ENCODE measurements at regions not wholly inside any gene's neighbourhood (a gene's known extent, or its start where the extent isn't known, plus 50 kb on each side); places are given as distances from the start of the nearest gene placed in this dataset.

DNA sequence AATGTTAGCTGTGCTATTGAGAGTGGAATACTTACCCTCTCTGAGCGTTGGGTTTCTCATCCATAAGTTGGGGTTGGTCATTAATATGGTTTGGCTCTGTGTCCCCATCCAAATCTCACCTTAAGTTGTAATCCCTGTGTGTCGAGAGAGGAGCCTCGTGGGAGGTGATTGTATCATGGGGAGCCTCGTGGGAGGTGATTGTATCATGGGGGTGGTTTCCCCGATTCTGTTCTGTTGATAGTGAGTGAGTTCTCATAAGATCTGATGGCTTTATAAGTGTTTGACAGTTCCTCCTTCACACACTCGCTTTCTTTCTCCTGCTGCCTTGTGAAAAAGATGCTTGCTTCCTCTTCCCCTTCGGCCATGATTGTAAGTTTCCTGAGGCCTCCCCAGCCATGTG is 391.1 kb downstream of the FAM133A start:
- peak overlapping the region; percentile 52 for H2AFZ ChIP-seq (replicated peaks)
- H4K20me1 ChIP-seq (ENCODE audit: low read depth): no peaks in the 10 kb centered on the region

DNA sequence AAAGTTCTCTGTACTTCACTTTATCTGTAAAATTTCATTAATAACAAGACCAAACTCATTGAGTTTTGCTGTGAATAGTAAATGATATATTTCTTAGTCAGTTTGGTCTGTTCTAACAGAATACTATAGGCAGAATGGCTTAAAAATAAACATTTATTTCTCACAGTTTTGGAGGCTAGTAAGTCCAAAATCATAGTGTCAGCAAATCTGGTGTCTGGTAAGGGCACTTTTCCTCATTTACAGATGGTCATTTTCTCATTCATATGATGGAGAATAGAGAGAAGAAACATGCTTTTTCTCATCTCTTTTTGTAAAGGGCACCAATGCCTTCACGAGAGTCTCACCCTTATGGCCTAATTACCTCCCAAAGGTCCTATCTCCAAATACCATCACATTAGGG is 415.1 kb downstream of the FAM133A start:
- Histone ChIP-seq H3K9ac (no peak overlapping the region), H3F3A (ENCODE audit: low read depth) (no peaks in the 10 kb centered on the region), H3K4me2 (no peak overlapping the region), H4K20me1 (ENCODE audit: low read depth) (no peaks in the 10 kb centered on the region), H3K9me3 (ENCODE audit: low read depth) (no peaks in the 10 kb centered on the region), H3K4me1 (no peaks in the 10 kb centered on the region), H3K27me3 (no peaks in the 10 kb centered on the region), H3K36me3 (no peaks in the 10 kb centered on the region), H2AFZ (replicated peaks) (no peak overlapping the region), H3K4me3 (no peak overlapping the region), H3K79me2 (ENCODE audit: low read depth) (no peaks in the 10 kb centered on the region), H3K27ac (no peak overlapping the region)
- no peak for DNase-seq (ENCODE audit: low spot score)
- H3K27ac Mint-ChIP-seq: no peak overlapping the region
- H3K4me3 Mint-ChIP-seq: no peak overlapping the region
- no peaks in the 10 kb centered on the region for H3K4me1 Mint-ChIP-seq
- no peaks in the 10 kb centered on the region for H3K9me3 Mint-ChIP-seq
- H3K36me3 Mint-ChIP-seq: no peaks in the 10 kb centered on the region
- TF ChIP-seq EZH2 (IDR thresholded peaks at IDR 0.05): no peak
- TF ChIP-seq, protein P1, sequence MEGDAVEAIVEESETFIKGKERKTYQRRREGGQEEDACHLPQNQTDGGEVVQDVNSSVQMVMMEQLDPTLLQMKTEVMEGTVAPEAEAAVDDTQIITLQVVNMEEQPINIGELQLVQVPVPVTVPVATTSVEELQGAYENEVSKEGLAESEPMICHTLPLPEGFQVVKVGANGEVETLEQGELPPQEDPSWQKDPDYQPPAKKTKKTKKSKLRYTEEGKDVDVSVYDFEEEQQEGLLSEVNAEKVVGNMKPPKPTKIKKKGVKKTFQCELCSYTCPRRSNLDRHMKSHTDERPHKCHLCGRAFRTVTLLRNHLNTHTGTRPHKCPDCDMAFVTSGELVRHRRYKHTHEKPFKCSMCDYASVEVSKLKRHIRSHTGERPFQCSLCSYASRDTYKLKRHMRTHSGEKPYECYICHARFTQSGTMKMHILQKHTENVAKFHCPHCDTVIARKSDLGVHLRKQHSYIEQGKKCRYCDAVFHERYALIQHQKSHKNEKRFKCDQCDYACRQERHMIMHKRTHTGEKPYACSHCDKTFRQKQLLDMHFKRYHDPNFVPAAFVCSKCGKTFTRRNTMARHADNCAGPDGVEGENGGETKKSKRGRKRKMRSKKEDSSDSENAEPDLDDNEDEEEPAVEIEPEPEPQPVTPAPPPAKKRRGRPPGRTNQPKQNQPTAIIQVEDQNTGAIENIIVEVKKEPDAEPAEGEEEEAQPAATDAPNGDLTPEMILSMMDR (IDR thresholded peaks at IDR 0.05): no peak
- TF ChIP-seq EZH2phosphoT487 (IDR thresholded peaks at IDR 0.05): no peak
- no peaks in the 10 kb centered on the region for H3K27me3 Mint-ChIP-seq (ENCODE audit: insufficient read depth, low read depth)

More for the DNA sequence above, 391.1 kb downstream of the FAM133A start:
- no peak overlapping the region for H3K9ac ChIP-seq
- no peaks in the 10 kb centered on the region for H3K79me2 ChIP-seq (ENCODE audit: low read depth)
- Mint-ChIP-seq H3K27ac (no peak overlapping the region), H3K36me3 (no peaks in the 10 kb centered on the region), H3K9me3 (no peaks in the 10 kb centered on the region), H3K27me3 (ENCODE audit: insufficient read depth, low read depth) (peaks cover 2% of the 10 kb centered on the region), H3K4me3 (no peak overlapping the region), H3K4me1 (no peaks in the 10 kb centered on the region)
- no peaks in the 10 kb centered on the region for H3K36me3 ChIP-seq
- H3K9me3 ChIP-seq (ENCODE audit: low read depth): no peaks in the 10 kb centered on the region
- H3K27me3 ChIP-seq: no peaks in the 10 kb centered on the region
- no peaks in the 10 kb centered on the region for H3K4me1 ChIP-seq
- TF ChIP-seq, protein P1 (IDR thresholded peaks at IDR 0.05): no peak
- TF ChIP-seq EZH2 (IDR thresholded peaks at IDR 0.05): no peak
- no peak for TF ChIP-seq EZH2phosphoT487 (IDR thresholded peaks at IDR 0.05)
- H3K4me2 ChIP-seq: no peak overlapping the region
- H3K4me3 ChIP-seq: no peak overlapping the region
- no peak overlapping the region for H3K27ac ChIP-seq
- no peaks in the 10 kb centered on the region for H3F3A ChIP-seq (ENCODE audit: low read depth)
- no peak for DNase-seq (ENCODE audit: low spot score)

DNA sequence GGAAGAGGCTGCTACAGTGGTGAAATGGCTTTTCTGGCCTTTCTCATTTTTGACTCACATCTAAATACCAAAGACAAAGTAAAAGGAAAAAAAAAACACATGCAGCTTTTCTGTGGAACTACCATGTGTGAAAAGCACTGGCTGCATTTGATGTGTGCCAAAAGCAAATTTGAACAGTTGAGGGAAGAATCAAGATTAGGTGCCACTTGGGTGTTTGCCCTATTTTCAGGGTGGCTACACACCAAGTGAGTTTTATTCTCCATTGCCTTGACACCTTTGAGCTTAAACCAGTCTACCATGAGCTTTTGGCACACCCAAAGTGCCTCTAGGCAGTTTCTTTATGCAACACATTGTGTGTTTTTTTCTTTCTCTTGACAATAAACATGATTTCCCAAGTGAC is 423.9 kb downstream of the FAM133A start:
- Mint-ChIP-seq H3K27ac (no peak overlapping the region), H3K4me3 (no peak overlapping the region)

More for the DNA sequence above, 423.9 kb downstream of the FAM133A start:
- Histone ChIP-seq H3K9me3 (ENCODE audit: low read depth) (no peaks in the 10 kb centered on the region), H2AFZ (replicated peaks) (no peak overlapping the region), H3K27me3 (no peaks in the 10 kb centered on the region), H3K4me3 (no peak overlapping the region), H3K36me3 (no peaks in the 10 kb centered on the region), H3F3A (ENCODE audit: low read depth) (no peaks in the 10 kb centered on the region), H3K79me2 (ENCODE audit: low read depth) (no peaks in the 10 kb centered on the region), H3K27ac (no peak overlapping the region), H4K20me1 (ENCODE audit: low read depth) (no peaks in the 10 kb centered on the region), H3K4me1 (no peaks in the 10 kb centered on the region), H3K4me2 (no peak overlapping the region), H3K9ac (no peak overlapping the region)
- no peaks in the 10 kb centered on the region for H3K36me3 Mint-ChIP-seq
- no peaks in the 10 kb centered on the region for H3K27me3 Mint-ChIP-seq (ENCODE audit: insufficient read depth, low read depth)
- H3K4me1 Mint-ChIP-seq: no peaks in the 10 kb centered on the region
- DNase-seq (ENCODE audit: low spot score): no peak
- no peak for TF ChIP-seq EZH2 (IDR thresholded peaks at IDR 0.05)
- TF ChIP-seq, protein P1 (IDR thresholded peaks at IDR 0.05): no peak
- no peak for TF ChIP-seq EZH2phosphoT487 (IDR thresholded peaks at IDR 0.05)
- no peaks in the 10 kb centered on the region for H3K9me3 Mint-ChIP-seq

Data from neural progenitor cell (in vitro differentiated cells).